T-helper 9 cell (primary cell): ENCODE measurements at regions not wholly inside any gene's neighbourhood (a gene's known extent, or its start where the extent isn't known, plus 50 kb on each side); places are given as distances from the start of the nearest gene placed in this dataset.
"Not testable (repeated sequence)": the region's sequence is repeated elsewhere in the genome, so short reads cannot be mapped to it uniquely, and the experiment has no call there.

Experiments
- DNase-seq: peaks from one replicate; pipeline ENCODE4 v3.0.0-alpha.2; 2020

GRCh38 chr9:33740075-33740474 is 55.3 kb upstream of the PRSS3 start:
- DNase-seq: no peak

GRCh38 chr9:33740958-33741357 is 54.4 kb upstream of the PRSS3 start:
- not testable (repeated sequence) for DNase-seq

- no peak for DNase-seq
These were observed 53.3 kb upstream of the PRSS3 start for GRCh38 chr9:33742051-33742450.

GRCh38 chr9:33742519-33742918 is 52.8 kb upstream of the PRSS3 start:
- no peak for DNase-seq
